H1 (cell line): ENCODE measurements at regions not wholly inside any gene's neighbourhood (a gene's known extent, or its start where the extent isn't known, plus 50 kb on each side); places are given as distances from the start of the nearest gene placed in this dataset.

Experiments
- MAX ChIP-seq: IDR thresholded peaks from 2 replicates; pipeline ENCODE4 v1.6.1; 2012; ENCODE audit warnings: inconsistent platforms
- PHF8 ChIP-seq: fragments of 200-600 bp; sonication (generic); conservative IDR thresholded peaks from 2 replicates; pipeline ENCODE4 v1.7.1; 2012; ENCODE audit warnings: low read depth, mild to moderate bottlenecking, inconsistent platforms, low read length, moderate library complexity
- TAF1 ChIP-seq: IDR thresholded peaks from 2 replicates; pipeline ENCODE4 v1.6.1; 2011; ENCODE audit warnings: mild to moderate bottlenecking, low read depth, low read length

- TF ChIP-seq PHF8 (no peak), MAX (no peak), TAF1 (no peak)
These were observed 166.6 kb upstream of the TBCA start (continued) for GRCh38 chr5:77942578-77943239.
